ENCODE measurements at regions not wholly inside any gene's neighbourhood (a gene's known extent, or its start where the extent isn't known, plus 50 kb on each side); places are given as distances from the start of the nearest gene placed in this dataset.

- TF ChIP-seq JUNB (IDR thresholded peaks at IDR 0.05; ENCODE audit: unreplicated experiment) (no peak), CTCF (conservative IDR thresholded peaks at IDR 0.05; ENCODE audit: low read depth in 2 of 2) (no peak), EZH2 (IDR thresholded peaks at IDR 0.05; ENCODE audit: low read depth, unreplicated experiment) (no peak), POLR2AphosphoS5 (IDR thresholded peaks at IDR 0.05; ENCODE audit: low read depth) (no peak), EZH2phosphoT487 (IDR thresholded peaks at IDR 0.05; ENCODE audit: unreplicated experiment) (no peak), CREB1 (CRISPR knock-in tag; IDR thresholded peaks at IDR 0.05; ENCODE audit: low read depth) (no peak), ZNF114 (CRISPR knock-in tag; IDR thresholded peaks at IDR 0.05) (no peak), ETS1 (IDR thresholded peaks at IDR 0.05) (no peak)
- TF ChIP-seq, protein P1, sequence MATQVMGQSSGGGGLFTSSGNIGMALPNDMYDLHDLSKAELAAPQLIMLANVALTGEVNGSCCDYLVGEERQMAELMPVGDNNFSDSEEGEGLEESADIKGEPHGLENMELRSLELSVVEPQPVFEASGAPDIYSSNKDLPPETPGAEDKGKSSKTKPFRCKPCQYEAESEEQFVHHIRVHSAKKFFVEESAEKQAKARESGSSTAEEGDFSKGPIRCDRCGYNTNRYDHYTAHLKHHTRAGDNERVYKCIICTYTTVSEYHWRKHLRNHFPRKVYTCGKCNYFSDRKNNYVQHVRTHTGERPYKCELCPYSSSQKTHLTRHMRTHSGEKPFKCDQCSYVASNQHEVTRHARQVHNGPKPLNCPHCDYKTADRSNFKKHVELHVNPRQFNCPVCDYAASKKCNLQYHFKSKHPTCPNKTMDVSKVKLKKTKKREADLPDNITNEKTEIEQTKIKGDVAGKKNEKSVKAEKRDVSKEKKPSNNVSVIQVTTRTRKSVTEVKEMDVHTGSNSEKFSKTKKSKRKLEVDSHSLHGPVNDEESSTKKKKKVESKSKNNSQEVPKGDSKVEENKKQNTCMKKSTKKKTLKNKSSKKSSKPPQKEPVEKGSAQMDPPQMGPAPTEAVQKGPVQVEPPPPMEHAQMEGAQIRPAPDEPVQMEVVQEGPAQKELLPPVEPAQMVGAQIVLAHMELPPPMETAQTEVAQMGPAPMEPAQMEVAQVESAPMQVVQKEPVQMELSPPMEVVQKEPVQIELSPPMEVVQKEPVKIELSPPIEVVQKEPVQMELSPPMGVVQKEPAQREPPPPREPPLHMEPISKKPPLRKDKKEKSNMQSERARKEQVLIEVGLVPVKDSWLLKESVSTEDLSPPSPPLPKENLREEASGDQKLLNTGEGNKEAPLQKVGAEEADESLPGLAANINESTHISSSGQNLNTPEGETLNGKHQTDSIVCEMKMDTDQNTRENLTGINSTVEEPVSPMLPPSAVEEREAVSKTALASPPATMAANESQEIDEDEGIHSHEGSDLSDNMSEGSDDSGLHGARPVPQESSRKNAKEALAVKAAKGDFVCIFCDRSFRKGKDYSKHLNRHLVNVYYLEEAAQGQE (IDR thresholded peaks at IDR 0.05; ENCODE audit: unreplicated experiment), result no peak
Measured at GRCh38 chr13:112193463-112194166, 126.7 kb downstream of the SOX1 start.

Data from GM23338 (cell line).